Neural progenitor cell (in vitro differentiated cells): ENCODE measurements at regions not wholly inside any gene's neighbourhood (a gene's known extent, or its start where the extent isn't known, plus 50 kb on each side); places are given as distances from the start of the nearest gene placed in this dataset.

Experiments used
- DNase-seq: peaks from one replicate; pipeline ENCODE4 v3.0.0-alpha.2; 2016; ENCODE audit warnings: low spot score
- H2AFZ ChIP-seq: fragments of 200-600 bp; sonication (generic); replicated peaks from 2 replicates; pipeline ENCODE4 v1.6.1; 2016; ENCODE audit warnings: antibody characterized with exemption
- H3F3A ChIP-seq: fragments of 200-600 bp; sonication (generic); 2 replicates; pipeline ENCODE4 v1.6.1; 2016; ENCODE audit warnings: antibody characterized with exemption, low read depth
- H3K27ac ChIP-seq: fragments of 200-600 bp; sonication (generic); 2 replicates; pipeline ENCODE4 v1.5.1; 2016; ENCODE audit warnings: mild to moderate bottlenecking
- H3K27me3 ChIP-seq: fragments of 200-600 bp; sonication (generic); 2 replicates; pipeline ENCODE4 v1.6.1; 2016; ENCODE audit warnings: mild to moderate bottlenecking, moderate library complexity
- H3K36me3 ChIP-seq: fragments of 200-600 bp; sonication (generic); 2 replicates; pipeline ENCODE4 v1.5.1; 2016
- H3K4me1 ChIP-seq: fragments of 200-600 bp; sonication (generic); 2 replicates; pipeline ENCODE4 v1.6.1; 2016; ENCODE audit warnings: mixed run types
- H3K4me2 ChIP-seq: fragments of 200-600 bp; sonication (generic); 2 replicates; pipeline ENCODE4 v1.6.1; 2016
- H3K4me3 ChIP-seq: fragments of 200-600 bp; sonication (generic); 2 replicates; pipeline ENCODE4 v1.5.1; 2016
- H3K79me2 ChIP-seq: fragments of 200-600 bp; sonication (generic); 2 replicates; pipeline ENCODE4 v1.6.1; 2016; ENCODE audit warnings: low read depth
- H3K9ac ChIP-seq: fragments of 200-600 bp; sonication (generic); 2 replicates; pipeline ENCODE4 v1.6.1; 2016
- H3K9me3 ChIP-seq: fragments of 200-600 bp; sonication (generic); 2 replicates; pipeline ENCODE4 v1.5.1; 2016; ENCODE audit warnings: low read depth
- H4K20me1 ChIP-seq: fragments of 200-600 bp; sonication (generic); 2 replicates; pipeline ENCODE4 v1.6.1; 2016; ENCODE audit warnings: low read depth
- H3K27ac Mint-ChIP-seq: 3 replicates; pipeline ENCODE4 v1.8.0; 2021; ENCODE audit warnings: mixed read lengths
- H3K27me3 Mint-ChIP-seq: 2 replicates; pipeline ENCODE4 v1.8.0; 2022; ENCODE audit warnings: low read depth, mild to moderate bottlenecking, inconsistent platforms, moderate library complexity, mixed read lengths; ENCODE audit not compliant: insufficient read depth
- H3K36me3 Mint-ChIP-seq: 3 replicates; pipeline ENCODE4 v1.8.0; 2021; ENCODE audit warnings: mixed read lengths
- H3K4me1 Mint-ChIP-seq: 3 replicates; pipeline ENCODE4 v1.8.0; 2021; ENCODE audit warnings: mixed read lengths
- H3K4me3 Mint-ChIP-seq: 3 replicates; pipeline ENCODE4 v1.8.0; 2021; ENCODE audit warnings: mild to moderate bottlenecking, moderate library complexity, mixed read lengths
- H3K9me3 Mint-ChIP-seq: 3 replicates; pipeline ENCODE4 v1.8.0; 2020; ENCODE audit warnings: mixed read lengths
- CTCF ChIP-seq: fragments of 200-600 bp; sonication (generic); IDR thresholded peaks from 2 replicates; pipeline ENCODE4 v1.5.1; 2017; ENCODE audit warnings: antibody characterized with exemption, mild to moderate bottlenecking
- EZH2 ChIP-seq: fragments of 200-600 bp; sonication (generic); IDR thresholded peaks from 2 replicates; pipeline ENCODE4 v1.6.1; 2017; ENCODE audit warnings: antibody characterized with exemption, mild to moderate bottlenecking, moderate library complexity
- EZH2phosphoT487 ChIP-seq: fragments of 200-600 bp; sonication (generic); IDR thresholded peaks from 2 replicates; pipeline ENCODE4 v1.6.1; 2017; ENCODE audit warnings: antibody characterized with exemption

GRCh38 chr2:76684756-76685155 lies 837.4 kb downstream of the LRRTM4 start:
- Histone ChIP-seq H3K4me3 (no peak overlapping the region), H3F3A (no peaks in the 10 kb centered on the region), H3K9me3 (no peaks in the 10 kb centered on the region), H3K9ac (no peak overlapping the region), H3K4me1 (no peaks in the 10 kb centered on the region), H3K4me2 (no peak overlapping the region), H3K27me3 (no peaks in the 10 kb centered on the region), H4K20me1 (no peaks in the 10 kb centered on the region), H3K79me2 (no peaks in the 10 kb centered on the region), H3K27ac (no peak overlapping the region), H3K36me3 (no peaks in the 10 kb centered on the region), H2AFZ (no peak overlapping the region)
- Mint-ChIP-seq H3K4me3 (no peak overlapping the region), H3K27me3 (no peaks in the 10 kb centered on the region), H3K4me1 (no peaks in the 10 kb centered on the region), H3K36me3 (no peaks in the 10 kb centered on the region), H3K27ac (no peak overlapping the region), H3K9me3 (no peaks in the 10 kb centered on the region)
- TF ChIP-seq EZH2phosphoT487 (no peak), CTCF (no peak), EZH2 (no peak)
- DNase-seq: no peak

GRCh38 chr2:76679025-76679396 lies 843.2 kb downstream of the LRRTM4 start:
- Histone ChIP-seq H3K27ac (no peak overlapping the region), H3K36me3 (no peaks in the 10 kb centered on the region), H3K9me3 (no peaks in the 10 kb centered on the region), H3K4me2 (no peak overlapping the region), H4K20me1 (no peaks in the 10 kb centered on the region), H3K79me2 (no peaks in the 10 kb centered on the region), H3K9ac (no peak overlapping the region), H3K27me3 (no peaks in the 10 kb centered on the region), H2AFZ (peak overlapping the region; percentile 53), H3K4me3 (no peak overlapping the region), H3F3A (no peaks in the 10 kb centered on the region), H3K4me1 (peaks cover 8% of the 10 kb centered on the region)
- Mint-ChIP-seq H3K27ac (no peak overlapping the region), H3K4me3 (no peak overlapping the region), H3K36me3 (no peaks in the 10 kb centered on the region), H3K4me1 (no peaks in the 10 kb centered on the region), H3K27me3 (no peaks in the 10 kb centered on the region), H3K9me3 (no peaks in the 10 kb centered on the region)
- TF ChIP-seq EZH2phosphoT487 (no peak), EZH2 (no peak), CTCF (no peak)
- DNase-seq: no peak

- peaks cover 8% of the 10 kb centered on the region for H3K4me1 ChIP-seq
- no peaks in the 10 kb centered on the region for H3F3A ChIP-seq
- Mint-ChIP-seq H3K9me3 (no peaks in the 10 kb centered on the region), H3K27me3 (no peaks in the 10 kb centered on the region), H3K36me3 (no peaks in the 10 kb centered on the region), H3K4me1 (no peaks in the 10 kb centered on the region), H3K27ac (no peak overlapping the region), H3K4me3 (no peak overlapping the region)
- H3K9ac ChIP-seq: no peak overlapping the region
- H3K36me3 ChIP-seq: no peaks in the 10 kb centered on the region
- H4K20me1 ChIP-seq: no peaks in the 10 kb centered on the region
- no peaks in the 10 kb centered on the region for H3K79me2 ChIP-seq
- H3K4me3 ChIP-seq: no peak overlapping the region
- no peaks in the 10 kb centered on the region for H3K9me3 ChIP-seq
- H3K27ac ChIP-seq: no peak overlapping the region
- H3K27me3 ChIP-seq: no peaks in the 10 kb centered on the region
- TF ChIP-seq CTCF: no peak
- TF ChIP-seq EZH2: no peak
- TF ChIP-seq EZH2phosphoT487: no peak
- DNase-seq: no peak
- H3K4me2 ChIP-seq: no peak overlapping the region
- peak overlapping the region; percentile 53 for H2AFZ ChIP-seq
These were observed 843.7 kb downstream of the LRRTM4 start for GRCh38 chr2:76678383-76679024.
